ENCODE measurements at regions not wholly inside any gene's neighbourhood (a gene's known extent, or its start where the extent isn't known, plus 50 kb on each side); places are given as distances from the start of the nearest gene placed in this dataset.

GRCh38 chr16:87044032-87044382, 273.2 kb downstream of the C16orf95 start:
- H3K4me1 ChIP-seq (ENCODE audit: insufficient read depth, low read length) = no peaks in the 10 kb centered on the region
- H4K20me1 ChIP-seq (ENCODE audit: insufficient read depth, low read length) = no peaks in the 10 kb centered on the region; the same call in none of the 2 replicates
- ATAC-seq (ENCODE audit: insufficient read depth, low read depth) = no peak
- TF ChIP-seq EZH2 (IDR thresholded peaks at IDR 0.05; ENCODE audit: borderline replicate concordance, low read depth, low read length, severe bottlenecking) = no peak
- no peak for TF ChIP-seq CTCF (IDR thresholded peaks at IDR 0.05; ENCODE audit: borderline replicate concordance, extremely low read depth, low read length, poor library complexity, severe bottlenecking)
- H3K27ac ChIP-seq (ENCODE audit: low read length) = no peak overlapping the region
- H3K27me3 ChIP-seq (ENCODE audit: insufficient read depth, low read length, poor library complexity) = peaks cover 7% of the 10 kb centered on the region
- DNase-seq = no peak
- no peak overlapping the region for H3K9ac ChIP-seq (ENCODE audit: low read depth, low read length)
- H2AFZ ChIP-seq (ENCODE audit: low read depth, low read length) = no peak overlapping the region
- no peaks in the 10 kb centered on the region for H3K36me3 ChIP-seq (ENCODE audit: insufficient read depth, low read length)
- no peak overlapping the region for H3K4me3 ChIP-seq (ENCODE audit: low read depth in 1 of 2, low read length in 2 of 2)
- H3K79me2 ChIP-seq (ENCODE audit: insufficient read depth, low read length) = no peaks in the 10 kb centered on the region
- no peak overlapping the region for H3K4me2 ChIP-seq (ENCODE audit: insufficient read depth, low read length)
- H3K9me3 ChIP-seq (ENCODE audit: insufficient read depth, low read length, severe bottlenecking) = no peaks in the 10 kb centered on the region

GRCh38 chr16:87044829-87045228, 272.4 kb downstream of the C16orf95 start:
- H3K4me3 ChIP-seq (ENCODE audit: low read depth in 1 of 2, low read length in 2 of 2) = no peak overlapping the region
- no peaks in the 10 kb centered on the region; the same call in none of the 2 replicates for H4K20me1 ChIP-seq (ENCODE audit: insufficient read depth, low read length)
- DNase-seq (no peak), ATAC-seq (ENCODE audit: insufficient read depth, low read depth) (no peak)
- no peak overlapping the region for H3K27ac ChIP-seq (ENCODE audit: low read length)
- no peaks in the 10 kb centered on the region for H3K79me2 ChIP-seq (ENCODE audit: insufficient read depth, low read length)
- H2AFZ ChIP-seq (ENCODE audit: low read depth, low read length) = no peak overlapping the region
- no peak overlapping the region for H3K9ac ChIP-seq (ENCODE audit: low read depth, low read length)
- no peaks in the 10 kb centered on the region for H3K9me3 ChIP-seq (ENCODE audit: insufficient read depth, low read length, severe bottlenecking)
- TF ChIP-seq CTCF (IDR thresholded peaks at IDR 0.05; ENCODE audit: borderline replicate concordance, extremely low read depth, low read length, poor library complexity, severe bottlenecking) = no peak
- TF ChIP-seq EZH2 (IDR thresholded peaks at IDR 0.05; ENCODE audit: borderline replicate concordance, low read depth, low read length, severe bottlenecking) = no peak
- no peaks in the 10 kb centered on the region for H3K36me3 ChIP-seq (ENCODE audit: insufficient read depth, low read length)
- no peaks in the 10 kb centered on the region for H3K4me1 ChIP-seq (ENCODE audit: insufficient read depth, low read length)
- peaks cover 3% of the 10 kb centered on the region for H3K27me3 ChIP-seq (ENCODE audit: insufficient read depth, low read length, poor library complexity)
- no peak overlapping the region for H3K4me2 ChIP-seq (ENCODE audit: insufficient read depth, low read length)

- Histone ChIP-seq H3K9me3 (ENCODE audit: insufficient read depth, low read length, severe bottlenecking) (no peaks in the 10 kb centered on the region), H3K27ac (ENCODE audit: low read length) (no peak overlapping the region), H3K4me3 (ENCODE audit: low read depth in 1 of 2, low read length in 2 of 2) (no peak overlapping the region), H3K27me3 (ENCODE audit: insufficient read depth, low read length, poor library complexity) (peaks cover 6% of the 10 kb centered on the region), H3K79me2 (ENCODE audit: insufficient read depth, low read length) (no peaks in the 10 kb centered on the region), H3K4me1 (ENCODE audit: insufficient read depth, low read length) (no peaks in the 10 kb centered on the region), H3K9ac (ENCODE audit: low read depth, low read length) (no peak overlapping the region), H4K20me1 (ENCODE audit: insufficient read depth, low read length) (no peaks in the 10 kb centered on the region; the same call in 1 of the 2 replicates), H2AFZ (ENCODE audit: low read depth, low read length) (no peak overlapping the region), H3K4me2 (ENCODE audit: insufficient read depth, low read length) (no peak overlapping the region), H3K36me3 (ENCODE audit: insufficient read depth, low read length) (no peaks in the 10 kb centered on the region)
- TF ChIP-seq EZH2 (IDR thresholded peaks at IDR 0.05; ENCODE audit: borderline replicate concordance, low read depth, low read length, severe bottlenecking) (no peak), CTCF (IDR thresholded peaks at IDR 0.05; ENCODE audit: borderline replicate concordance, extremely low read depth, low read length, poor library complexity, severe bottlenecking) (no peak)
- DNase-seq = no peak
- no peak for ATAC-seq (ENCODE audit: insufficient read depth, low read depth)
Observed at GRCh38 chr16:87045466-87046216, 271.6 kb downstream of the C16orf95 start.
